GM12878 (cell line): ENCODE measurements at regions not wholly inside any gene's neighbourhood (a gene's known extent, or its start where the extent isn't known, plus 50 kb on each side); places are given as distances from the start of the nearest gene placed in this dataset.

Source experiments
- ATAC-seq: fragments of 200-7000 bp; cut with Tn5 transposase; 3 replicates; pipeline ENCODE4 v1.9.1; 2020; ENCODE audit warnings: mild to moderate bottlenecking, moderate library complexity
- BruUV-seq: library from RNA; stranded (reverse); fragments of 400-500 nt; replicated peaks from 2 replicates; lab custom pipeline; 2021; lab: Mats Ljungman, UMichigan
- CTCF ChIA-PET: fragments of 300-600 bp; sonication (Branson Sonifier 250); formaldehyde crosslinking; extraction: SDS; loops from one replicate; lab custom pipeline; 2021; ENCODE audit warnings: inconsistent platforms; lab: Yijun Ruan, JAX
- POLR2A ChIA-PET: fragments of 350-600 bp; formaldehyde crosslinking; extraction: SDS; loops from one replicate; lab custom pipeline; 2021; ENCODE audit warnings: inconsistent platforms; lab: Charles Lee
- RAD21 ChIA-PET: fragments of 300-600 bp; sonication (Branson Sonifier 250); formaldehyde crosslinking; loops from one replicate; lab custom pipeline; 2023; ENCODE audit warnings: antibody characterized with exemption; ENCODE audit not compliant: unreplicated experiment; lab: Charles Lee
- SMC1A ChIA-PET: fragments of 300-600 bp; sonication (Branson Sonifier 250); formaldehyde crosslinking; loops from one replicate; lab custom pipeline; 2023; ENCODE audit not compliant: unreplicated experiment, uncharacterized antibody; lab: Charles Lee
- DNase-seq: peaks from one replicate; pipeline ENCODE4 v3.0.0-alpha.2; 2011; ENCODE audit warnings: low read depth, low spot score
- FAIRE-seq: peaks from 3 replicates; lab custom pipeline; 2011; peaks lifted over from hg19 to GRCh38; lab: Jason Lieb, UNC
- H2AFZ ChIP-seq: 2 replicates; pipeline ENCODE4 v1.6.0; 2011; ENCODE audit warnings: low read depth, low read length, control low read depth; ENCODE audit not compliant: control insufficient read depth
- H3K27ac ChIP-seq: 2 replicates; pipeline ENCODE4 v1.5.1; 2011; ENCODE audit warnings: control low read depth; ENCODE audit not compliant: control insufficient read depth, insufficient read depth
- H3K27me3 ChIP-seq, 2 experiments: replicated peaks in 1 of 2; 2 replicates each; pipeline versions ENCODE4 v1.6.0 to v1.6.1; 2011; ENCODE audit warnings: low read length in 1 of 2; ENCODE audit not compliant: control insufficient read depth in 2 of 2, insufficient read depth in 2 of 2
- H3K36me3 ChIP-seq, 2 experiments: 2 replicates each; pipeline ENCODE4 v1.5.1; 2011; ENCODE audit warnings: low read length in 1 of 2; ENCODE audit not compliant: control insufficient read depth in 2 of 2, insufficient read depth in 2 of 2
- H3K4me1 ChIP-seq: 2 replicates; pipeline ENCODE4 v1.6.1; 2011; ENCODE audit warnings: mild to moderate bottlenecking, low read length, moderate library complexity, mixed read lengths; ENCODE audit not compliant: control insufficient read depth, insufficient read depth
- H3K4me2 ChIP-seq: 2 replicates; pipeline ENCODE4 v1.6.0; 2011; ENCODE audit warnings: control low read depth; ENCODE audit not compliant: control insufficient read depth, insufficient read depth
- H3K4me3 ChIP-seq: fragments of 200-600 bp; sonication (generic); 2 replicates; pipeline ENCODE4 v1.5.1; 2016
- H3K79me2 ChIP-seq: 2 replicates; pipeline ENCODE4 v1.6.0; 2011; ENCODE audit warnings: low read length; ENCODE audit not compliant: control insufficient read depth, insufficient read depth
- H3K9ac ChIP-seq: 2 replicates; pipeline ENCODE4 v1.8.0; 2011; ENCODE audit warnings: low read length, control low read depth, mixed read lengths; ENCODE audit not compliant: control insufficient read depth, insufficient read depth
- H3K9me3 ChIP-seq: replicated peaks from 3 replicates; pipeline ENCODE4 v1.5.1; 2011; ENCODE audit warnings: mild to moderate bottlenecking, low read length; ENCODE audit not compliant: control insufficient read depth, insufficient read depth
- H4K20me1 ChIP-seq: 2 replicates; pipeline ENCODE4 v1.6.0; 2011; ENCODE audit not compliant: control insufficient read depth, insufficient read depth
- ASH2L ChIP-seq: fragments of 300-600, 200-600 bp; sonication (generic); IDR thresholded peaks from 2 replicates; pipeline ENCODE4 v1.6.1; 2017; ENCODE audit warnings: low read depth, mild to moderate bottlenecking, borderline replicate concordance
- BCL11A ChIP-seq: IDR thresholded peaks from 2 replicates; pipeline ENCODE4 v1.6.1; 2011; ENCODE audit warnings: low read depth, low read length
- CHD1 ChIP-seq: IDR thresholded peaks from 2 replicates; pipeline ENCODE4 v1.6.1; 2012; ENCODE audit warnings: low read depth, low read length, improper control_type of control experiment
- CREB1 ChIP-seq: IDR thresholded peaks from 2 replicates; pipeline ENCODE4 v1.6.1; 2012; ENCODE audit warnings: low read depth, mild to moderate bottlenecking, inconsistent platforms
- DPF2 ChIP-seq: fragments of 450-650 bp; IDR thresholded peaks from 2 replicates; pipeline ENCODE4 v1.6.1; 2017; ENCODE audit warnings: mild to moderate bottlenecking
- MTA2 ChIP-seq: fragments of 450-650 bp; IDR thresholded peaks from 2 replicates; pipeline ENCODE4 v1.6.1; 2016; ENCODE audit warnings: low read depth, mild to moderate bottlenecking, moderate library complexity
- MYC ChIP-seq: IDR thresholded peaks from 2 replicates; pipeline ENCODE4 v1.6.1; 2011; ENCODE audit warnings: mild to moderate bottlenecking, low read length, moderate library complexity, inconsistent platforms; ENCODE audit not compliant: insufficient read depth, insufficient replicate concordance, insufficient read length, severe bottlenecking
- NFXL1 ChIP-seq: fragments of 450-650 bp; IDR thresholded peaks from 2 replicates; pipeline ENCODE4 v1.6.1; 2017; ENCODE audit warnings: antibody characterized with exemption, mild to moderate bottlenecking, borderline replicate concordance
- NR2C2 ChIP-seq: IDR thresholded peaks from 2 replicates; pipeline ENCODE4 v1.6.1; 2011; ENCODE audit warnings: borderline replicate concordance, low read depth; ENCODE audit not compliant: control insufficient read depth, insufficient read length
- RELA ChIP-seq: fragments of 450-650 bp; IDR thresholded peaks from 2 replicates; pipeline ENCODE4 v1.8.0; 2014; ENCODE audit warnings: borderline replicate concordance; ENCODE audit not compliant: partially characterized antibody
- SIX5 ChIP-seq: IDR thresholded peaks from 2 replicates; pipeline ENCODE4 v1.6.1; 2011; ENCODE audit warnings: mild to moderate bottlenecking, low read depth, low read length, moderate library complexity; ENCODE audit not compliant: severe bottlenecking
- TCF12 ChIP-seq: IDR thresholded peaks from 2 replicates; pipeline ENCODE4 v1.6.1; 2011; ENCODE audit warnings: low read depth, mild to moderate bottlenecking, low read length
- ZBED1 ChIP-seq: IDR thresholded peaks from 2 replicates; pipeline ENCODE4 v1.6.1; 2016; ENCODE audit warnings: borderline replicate concordance
- ZNF24 ChIP-seq: fragments of 450-650 bp; IDR thresholded peaks from 2 replicates; pipeline ENCODE4 v1.6.1; 2017; ENCODE audit warnings: antibody characterized with exemption, mild to moderate bottlenecking
- ZNF274 ChIP-seq: IDR thresholded peaks from one replicate; pipeline ENCODE4 v1.8.0; 2011; ENCODE audit not compliant: insufficient read length, insufficient read depth
- WGBS: methylation state at CpG from one replicate; pipeline ENCODE4 v1.1.6; 2016; ENCODE audit warnings: low lambda C conversion rate; ENCODE audit not compliant: insufficient replicate concordance, insufficient coverage; ENCODE audit errors: missing lambda C conversion rate; 5-methylcytosine and 5-hydroxymethylcytosine counted together
- in situ Hi-C: fragments of 300-500 bp; cut with MboI; formaldehyde crosslinking; loops from 9 replicates; pipeline ENCODE4 v1.14.3; 2018; ENCODE audit warnings: mixed read lengths
- intact Hi-C: fragments of 100-400 bp; cut with micrococcal nuclease; formaldehyde crosslinking; loops from one replicate; pipeline ENCODE4 v1.14.2; 2022; ENCODE audit not compliant: unreplicated experiment
- TF ChIP-seq, protein P1 (sequence below): fragments of 450-650 bp; formaldehyde crosslinking; IDR thresholded peaks from 2 replicates; pipeline ENCODE4 v1.4.0; 2022; ENCODE audit warnings: mild to moderate bottlenecking, moderate library complexity
- TF ChIP-seq, protein P2 (sequence below): fragments of 450-650 bp; IDR thresholded peaks from 2 replicates; pipeline ENCODE4 v1.6.1; 2016; ENCODE audit warnings: mild to moderate bottlenecking, moderate library complexity, borderline replicate concordance

DNA sequence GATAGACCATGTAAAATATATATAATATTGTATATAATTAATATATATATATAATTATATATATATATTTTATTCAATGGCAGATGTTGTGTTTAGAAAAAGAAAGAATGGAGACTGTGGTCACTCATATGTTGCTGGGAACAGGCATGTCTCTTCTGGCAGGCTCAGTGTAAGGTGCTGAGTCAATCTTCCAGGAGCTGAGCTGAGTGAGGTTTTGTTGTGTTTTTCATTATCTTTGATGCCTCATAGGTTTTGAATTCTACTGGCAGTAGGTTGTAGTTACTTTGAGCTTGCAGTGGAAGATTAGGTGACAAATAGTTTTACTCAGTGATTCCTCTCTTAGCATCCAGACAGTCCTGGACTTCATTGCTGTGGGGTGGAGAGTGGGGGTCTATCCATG is 561.3 kb downstream of the IRX1 start (continued):
- TF ChIP-seq BCL11A = no peak

DNA sequence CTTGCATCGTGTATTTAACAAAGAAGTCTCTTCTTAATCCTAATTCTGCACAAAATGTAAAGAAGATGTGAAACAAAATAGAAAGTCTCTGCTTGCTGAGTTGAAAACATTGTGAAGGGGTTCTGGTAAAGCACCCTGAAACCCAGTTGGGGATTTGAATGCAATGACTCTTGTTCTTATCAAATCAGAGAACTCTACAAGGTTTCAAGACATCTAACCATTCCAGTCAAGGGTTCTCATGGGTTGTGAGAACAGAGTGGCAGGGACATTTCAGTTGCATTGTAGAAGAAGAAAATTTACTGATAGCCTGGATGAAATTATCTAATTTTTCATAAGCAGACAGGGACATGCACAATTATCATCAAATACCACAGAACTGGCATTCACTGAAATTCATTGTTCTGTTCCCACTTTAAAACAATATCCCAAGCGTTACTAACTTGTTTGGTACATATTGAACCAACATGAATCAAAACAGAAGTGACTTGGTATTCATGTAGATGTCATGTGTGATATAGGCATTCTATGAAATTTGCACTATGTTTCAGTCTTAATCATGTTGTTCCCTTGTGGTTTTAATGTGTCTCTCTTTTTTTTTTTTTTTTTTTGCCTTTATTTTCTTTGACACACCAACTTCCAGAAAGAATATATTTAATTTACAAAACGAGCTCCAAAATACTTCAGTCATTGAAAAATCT is 563.3 kb downstream of the IRX1 start:
- no peak overlapping the region for H2AFZ ChIP-seq
- DNase-seq (no peak), ATAC-seq (no peak), FAIRE-seq (no peak)
- H3K4me1 ChIP-seq = no peaks in the 10 kb centered on the region
- ChIA-PET POLR2A (no interaction called here), SMC1A (no interaction called here), RAD21 (no interaction called here), CTCF (no interaction called here)
- no peak overlapping the region for H3K9ac ChIP-seq
- no peak overlapping the region for H3K4me2 ChIP-seq
- no peaks in the 10 kb centered on the region for H4K20me1 ChIP-seq
- H3K9me3 ChIP-seq = no peaks in the 10 kb centered on the region
- in situ Hi-C loops (no loop called here), intact Hi-C loops (no loop called here)
- H3K79me2 ChIP-seq = no peaks in the 10 kb centered on the region
- no peaks in the 10 kb centered on the region for H3K27me3 ChIP-seq
- H3K36me3 ChIP-seq = no peaks in the 10 kb centered on the region
- BruUV-seq = no TSS peak
- H3K27ac ChIP-seq = no peak overlapping the region
- TF ChIP-seq ZBED1 (no peak), SIX5 (no peak), RELA (no peak), MYC (no peak), NFXL1 (no peak), ZNF274 (no peak), MTA2 (no peak), CHD1 (no peak), ZNF24 (no peak), DPF2 (no peak), ASH2L (no peak), TCF12 (no peak), CREB1 (no peak), NR2C2 (no peak)
- TF ChIP-seq, protein P1, sequence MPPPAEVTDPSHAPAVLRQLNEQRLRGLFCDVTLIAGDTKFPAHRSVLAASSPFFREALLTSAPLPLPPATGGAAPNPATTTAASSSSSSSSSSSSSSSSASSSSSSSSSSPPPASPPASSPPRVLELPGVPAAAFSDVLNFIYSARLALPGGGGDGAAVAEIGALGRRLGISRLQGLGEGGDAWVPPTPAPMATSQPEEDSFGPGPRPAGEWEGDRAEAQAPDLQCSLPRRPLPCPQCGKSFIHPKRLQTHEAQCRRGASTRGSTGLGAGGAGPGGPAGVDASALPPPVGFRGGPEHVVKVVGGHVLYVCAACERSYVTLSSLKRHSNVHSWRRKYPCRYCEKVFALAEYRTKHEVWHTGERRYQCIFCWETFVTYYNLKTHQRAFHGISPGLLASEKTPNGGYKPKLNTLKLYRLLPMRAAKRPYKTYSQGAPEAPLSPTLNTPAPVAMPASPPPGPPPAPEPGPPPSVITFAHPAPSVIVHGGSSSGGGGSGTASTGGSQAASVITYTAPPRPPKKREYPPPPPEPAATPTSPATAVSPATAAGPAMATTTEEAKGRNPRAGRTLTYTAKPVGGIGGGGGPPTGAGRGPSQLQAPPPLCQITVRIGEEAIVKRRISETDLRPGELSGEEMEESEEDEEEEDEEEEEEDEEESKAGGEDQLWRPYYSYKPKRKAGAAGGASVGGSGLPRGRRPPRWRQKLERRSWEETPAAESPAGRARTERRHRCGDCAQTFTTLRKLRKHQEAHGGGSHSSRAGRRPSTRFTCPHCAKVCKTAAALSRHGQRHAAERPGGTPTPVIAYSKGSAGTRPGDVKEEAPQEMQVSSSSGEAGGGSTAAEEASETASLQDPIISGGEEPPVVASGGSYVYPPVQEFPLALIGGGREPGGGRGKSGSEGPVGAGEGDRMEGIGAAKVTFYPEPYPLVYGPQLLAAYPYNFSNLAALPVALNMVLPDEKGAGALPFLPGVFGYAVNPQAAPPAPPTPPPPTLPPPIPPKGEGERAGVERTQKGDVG (CRISPR knock-in tag) = no peak
- TF ChIP-seq, protein P2, sequence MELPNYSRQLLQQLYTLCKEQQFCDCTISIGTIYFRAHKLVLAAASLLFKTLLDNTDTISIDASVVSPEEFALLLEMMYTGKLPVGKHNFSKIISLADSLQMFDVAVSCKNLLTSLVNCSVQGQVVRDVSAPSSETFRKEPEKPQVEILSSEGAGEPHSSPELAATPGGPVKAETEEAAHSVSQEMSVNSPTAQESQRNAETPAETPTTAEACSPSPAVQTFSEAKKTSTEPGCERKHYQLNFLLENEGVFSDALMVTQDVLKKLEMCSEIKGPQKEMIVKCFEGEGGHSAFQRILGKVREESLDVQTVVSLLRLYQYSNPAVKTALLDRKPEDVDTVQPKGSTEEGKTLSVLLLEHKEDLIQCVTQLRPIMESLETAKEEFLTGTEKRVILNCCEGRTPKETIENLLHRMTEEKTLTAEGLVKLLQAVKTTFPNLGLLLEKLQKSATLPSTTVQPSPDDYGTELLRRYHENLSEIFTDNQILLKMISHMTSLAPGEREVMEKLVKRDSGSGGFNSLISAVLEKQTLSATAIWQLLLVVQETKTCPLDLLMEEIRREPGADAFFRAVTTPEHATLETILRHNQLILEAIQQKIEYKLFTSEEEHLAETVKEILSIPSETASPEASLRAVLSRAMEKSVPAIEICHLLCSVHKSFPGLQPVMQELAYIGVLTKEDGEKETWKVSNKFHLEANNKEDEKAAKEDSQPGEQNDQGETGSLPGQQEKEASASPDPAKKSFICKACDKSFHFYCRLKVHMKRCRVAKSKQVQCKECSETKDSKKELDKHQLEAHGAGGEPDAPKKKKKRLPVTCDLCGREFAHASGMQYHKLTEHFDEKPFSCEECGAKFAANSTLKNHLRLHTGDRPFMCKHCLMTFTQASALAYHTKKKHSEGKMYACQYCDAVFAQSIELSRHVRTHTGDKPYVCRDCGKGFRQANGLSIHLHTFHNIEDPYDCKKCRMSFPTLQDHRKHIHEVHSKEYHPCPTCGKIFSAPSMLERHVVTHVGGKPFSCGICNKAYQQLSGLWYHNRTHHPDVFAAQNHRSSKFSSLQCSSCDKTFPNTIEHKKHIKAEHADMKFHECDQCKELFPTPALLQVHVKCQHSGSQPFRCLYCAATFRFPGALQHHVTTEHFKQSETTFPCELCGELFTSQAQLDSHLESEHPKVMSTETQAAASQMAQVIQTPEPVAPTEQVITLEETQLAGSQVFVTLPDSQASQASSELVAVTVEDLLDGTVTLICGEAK = no peak
- 8% methylated on average over 3 of the region's 3 CpGs for WGBS
- no peak overlapping the region for H3K4me3 ChIP-seq
